IPS-20b (cell line): ENCODE measurements at regions not wholly inside any gene's neighbourhood (a gene's known extent, or its start where the extent isn't known, plus 50 kb on each side); places are given as distances from the start of the nearest gene placed in this dataset.

Source experiments
- H3K27ac ChIP-seq: one replicate; pipeline ENCODE4 v1.5.1; 2013; ENCODE audit warnings: low read length
- H3K27me3 ChIP-seq: 2 replicates; pipeline ENCODE4 v1.6.1; 2013; ENCODE audit warnings: mild to moderate bottlenecking, low read length, inconsistent platforms; ENCODE audit not compliant: insufficient read depth
- H3K36me3 ChIP-seq: 2 replicates; pipeline ENCODE4 v1.6.1; 2013; ENCODE audit warnings: low read depth, mild to moderate bottlenecking, inconsistent platforms, low read length, moderate library complexity; ENCODE audit not compliant: insufficient read depth
- H3K4me1 ChIP-seq: 2 replicates; pipeline ENCODE4 v1.6.1; 2013; ENCODE audit warnings: mild to moderate bottlenecking, control low read depth, inconsistent platforms, low read length, moderate library complexity; ENCODE audit not compliant: insufficient read depth
- H3K4me3 ChIP-seq: 2 replicates; pipeline ENCODE4 v1.5.1; 2013; ENCODE audit warnings: mild to moderate bottlenecking, low read length, inconsistent platforms
- H3K9ac ChIP-seq: 2 replicates; pipeline ENCODE4 v1.6.1; 2013; ENCODE audit warnings: low read depth, mild to moderate bottlenecking, inconsistent platforms, low read length, moderate library complexity
- H3K9me3 ChIP-seq: 2 replicates; pipeline ENCODE4 v1.6.1; 2013; ENCODE audit warnings: mild to moderate bottlenecking, low read depth, low read length, inconsistent platforms; ENCODE audit not compliant: insufficient read depth

DNA sequence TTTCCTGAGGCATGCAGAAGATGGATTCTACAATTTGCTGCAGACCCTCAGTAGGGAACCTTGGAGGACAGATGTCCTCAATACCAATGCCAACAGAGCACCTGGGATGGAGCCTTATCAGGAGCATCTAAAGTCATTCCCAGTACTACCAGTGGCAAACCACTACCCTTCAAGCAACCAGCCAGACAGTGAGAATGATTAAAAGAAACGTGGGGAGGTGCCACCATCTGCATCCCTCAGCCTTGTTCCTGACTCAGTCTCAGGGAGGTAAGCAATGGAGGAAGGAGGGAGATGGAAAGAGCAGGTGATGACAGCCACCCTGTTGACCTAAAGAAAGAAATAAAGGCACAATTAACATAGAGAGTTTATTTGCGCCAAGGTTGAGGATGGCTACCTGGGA, 175.2 kb upstream of the GRIN2B start:
- no peaks in the 10 kb centered on the region for H3K36me3 ChIP-seq

DNA sequence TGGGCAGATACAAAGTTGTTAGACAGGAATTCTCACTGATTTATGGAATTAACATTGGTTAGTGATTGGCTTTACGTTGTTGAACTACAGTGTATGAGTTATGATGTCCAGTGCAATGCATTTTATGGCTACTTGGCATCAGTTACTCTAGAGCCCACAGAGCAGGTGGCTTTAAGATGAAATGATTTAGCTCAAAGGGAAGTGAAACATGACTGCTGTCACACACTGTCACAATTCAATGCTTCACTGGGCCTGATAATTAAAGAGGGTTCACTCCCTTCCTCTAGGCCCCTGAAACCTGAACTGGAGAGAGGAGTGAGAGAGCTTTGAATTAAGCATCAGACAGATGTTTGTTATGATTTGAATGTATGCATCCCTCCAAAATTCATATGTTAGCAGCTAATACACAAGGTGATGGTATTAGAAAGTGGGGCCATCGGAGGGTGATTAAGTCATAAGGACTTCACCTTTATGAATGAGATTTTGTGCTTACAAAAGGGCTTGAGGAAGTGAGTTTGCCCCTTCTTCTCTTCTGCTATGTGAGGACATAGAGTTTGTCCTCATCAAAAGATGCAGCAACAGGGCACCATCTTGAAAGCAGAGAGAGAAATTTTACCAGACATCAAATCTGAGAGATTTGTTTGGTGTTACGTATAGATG, 175.8 kb upstream of the GRIN2B start:
- no peaks in the 10 kb centered on the region for H3K36me3 ChIP-seq
- H3K4me3 ChIP-seq, result no peak overlapping the region
- H3K9ac ChIP-seq, result no peak overlapping the region
- no peaks in the 10 kb centered on the region for H3K27me3 ChIP-seq
- H3K9me3 ChIP-seq, result no peaks in the 10 kb centered on the region
- H3K4me1 ChIP-seq, result peaks cover 2% of the 10 kb centered on the region; the same call in 1 of the 2 replicates
- H3K27ac ChIP-seq, result no peak overlapping the region

More for the DNA sequence above, 175.2 kb upstream of the GRIN2B start:
- Histone ChIP-seq H3K27ac (no peak overlapping the region), H3K4me1 (peaks cover 8% of the 10 kb centered on the region; the same call in 1 of the 2 replicates), H3K9ac (no peak overlapping the region), H3K4me3 (no peak overlapping the region), H3K9me3 (no peaks in the 10 kb centered on the region), H3K27me3 (no peaks in the 10 kb centered on the region)

DNA sequence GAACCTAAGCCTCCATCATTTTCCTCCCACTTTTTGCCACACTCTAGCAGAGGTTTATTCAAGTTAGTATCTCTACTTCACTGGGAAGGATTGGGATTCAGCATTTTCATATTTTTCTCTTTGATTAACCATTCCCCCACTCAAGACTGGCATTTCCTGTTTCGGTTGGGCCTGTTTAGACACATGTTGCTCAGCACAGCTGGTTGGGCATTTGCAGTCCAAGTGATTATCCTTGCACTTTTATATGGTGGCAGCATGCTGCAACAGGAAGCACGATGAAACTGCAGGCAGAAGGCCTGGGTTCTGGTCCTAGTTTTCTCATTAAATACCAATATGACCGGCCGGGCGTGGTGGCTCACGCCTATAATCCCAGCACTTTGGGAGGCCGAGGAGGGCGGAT, 182.9 kb upstream of the GRIN2B start:
- Histone ChIP-seq H3K4me3 (no peak overlapping the region), H3K27me3 (no peaks in the 10 kb centered on the region), H3K36me3 (no peaks in the 10 kb centered on the region), H3K4me1 (no peaks in the 10 kb centered on the region), H3K27ac (no peak overlapping the region), H3K9ac (no peak overlapping the region), H3K9me3 (no peaks in the 10 kb centered on the region)

DNA sequence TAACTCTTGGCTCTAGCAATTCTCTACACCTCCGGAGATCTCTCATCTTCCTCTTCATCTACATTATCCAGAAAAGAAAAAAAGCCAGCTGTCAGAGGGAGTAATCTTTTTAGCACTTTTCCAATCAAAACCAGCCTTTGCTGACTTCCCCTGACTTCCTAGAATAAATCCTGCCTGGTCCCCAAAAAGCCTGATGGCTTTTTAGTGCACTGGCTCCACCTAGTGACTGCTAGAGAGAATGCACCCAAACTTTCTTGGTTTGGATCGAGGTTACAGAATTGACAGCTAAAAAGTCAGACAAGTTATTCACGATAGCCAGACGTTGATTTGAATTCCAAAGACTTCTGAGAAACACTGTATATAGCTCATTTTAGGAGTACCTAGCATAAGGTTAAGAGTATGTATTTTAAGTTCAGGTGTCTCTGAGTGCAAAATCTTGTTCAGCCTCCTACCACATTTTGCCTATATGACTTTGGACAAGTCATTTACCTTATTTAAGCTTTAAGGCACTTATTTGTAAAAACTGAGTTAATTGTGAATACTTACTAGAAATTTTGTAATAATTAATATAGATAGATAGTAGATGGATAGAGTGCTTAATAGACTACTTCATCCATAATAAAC, 185.7 kb upstream of the GRIN2B start:
- Histone ChIP-seq H3K9ac (no peak overlapping the region), H3K4me3 (no peak overlapping the region), H3K4me1 (no peaks in the 10 kb centered on the region), H3K27ac (no peak overlapping the region), H3K36me3 (no peaks in the 10 kb centered on the region), H3K27me3 (no peaks in the 10 kb centered on the region), H3K9me3 (no peaks in the 10 kb centered on the region)

DNA sequence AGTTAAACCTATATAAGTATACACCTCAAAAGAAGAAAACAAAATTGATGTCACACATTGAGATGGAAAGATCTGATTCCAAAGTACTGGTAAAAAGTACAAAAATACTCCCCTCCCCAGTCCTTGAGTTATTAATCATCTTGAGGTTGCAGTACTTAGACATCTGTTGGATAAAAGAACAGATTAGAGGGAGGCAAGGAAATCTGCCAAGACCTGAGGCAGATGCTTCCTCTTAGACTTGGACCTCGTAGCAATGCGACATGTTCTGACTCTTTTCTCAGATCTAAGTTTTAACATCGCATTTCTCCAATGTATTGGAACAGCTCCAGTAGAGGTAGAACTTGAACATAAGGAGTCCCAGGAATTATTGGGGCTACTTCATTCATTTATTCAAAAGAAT, 187.9 kb upstream of the GRIN2B start:
- no peak overlapping the region for H3K4me3 ChIP-seq
- H3K9ac ChIP-seq, result no peak overlapping the region
- no peaks in the 10 kb centered on the region for H3K27me3 ChIP-seq
- H3K4me1 ChIP-seq, result no peaks in the 10 kb centered on the region; the same call in 1 of the 2 replicates
- H3K36me3 ChIP-seq, result no peaks in the 10 kb centered on the region
- no peak overlapping the region for H3K27ac ChIP-seq
- H3K9me3 ChIP-seq, result no peaks in the 10 kb centered on the region

DNA sequence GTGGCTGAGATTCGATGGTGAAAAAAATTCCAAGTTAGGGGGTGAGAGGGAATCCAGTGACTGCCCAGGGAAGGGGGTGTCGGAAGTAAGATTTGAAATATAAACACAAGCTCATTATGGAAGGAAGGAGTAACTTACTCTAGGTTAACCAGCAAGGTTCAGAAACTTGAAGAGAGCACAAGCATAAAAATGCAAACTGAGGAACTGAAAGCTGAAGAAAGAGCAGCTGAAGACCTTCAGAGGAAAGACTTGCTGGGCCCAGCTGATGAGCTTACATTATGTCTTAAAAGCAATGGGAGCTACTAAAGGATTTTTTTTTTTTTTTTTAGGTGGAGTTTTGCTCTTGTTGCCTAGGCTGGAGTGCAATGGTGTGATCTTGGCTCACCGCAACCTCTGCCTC, 189.7 kb upstream of the GRIN2B start:
- Histone ChIP-seq H3K4me1 (no peaks in the 10 kb centered on the region; the same call in none of the 2 replicates), H3K27ac (no peak overlapping the region), H3K27me3 (no peaks in the 10 kb centered on the region), H3K9ac (no peak overlapping the region), H3K4me3 (no peak overlapping the region), H3K36me3 (no peaks in the 10 kb centered on the region), H3K9me3 (no peaks in the 10 kb centered on the region)

DNA sequence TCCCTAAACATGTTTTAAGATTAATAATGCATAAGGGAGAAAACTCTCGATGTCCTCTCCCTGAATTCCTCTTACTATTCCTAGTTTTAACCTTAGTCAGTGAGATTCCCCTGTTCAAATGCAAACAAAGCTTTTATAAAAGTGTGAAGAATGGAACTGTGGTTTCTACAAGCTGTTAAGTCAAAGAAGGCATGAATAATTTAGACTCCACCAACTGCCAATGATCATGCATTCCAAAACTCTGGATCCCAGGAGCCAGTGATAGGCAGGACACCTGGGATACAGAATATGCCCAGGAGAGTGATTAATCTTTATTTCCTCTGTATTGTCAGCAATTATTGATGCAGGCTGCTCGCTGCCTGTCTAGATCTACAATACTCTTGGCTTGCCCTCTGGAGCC, 190.3 kb upstream of the ATF7IP start:
- Histone ChIP-seq H3K4me3 (no peak overlapping the region), H3K27ac (no peak overlapping the region)

DNA sequence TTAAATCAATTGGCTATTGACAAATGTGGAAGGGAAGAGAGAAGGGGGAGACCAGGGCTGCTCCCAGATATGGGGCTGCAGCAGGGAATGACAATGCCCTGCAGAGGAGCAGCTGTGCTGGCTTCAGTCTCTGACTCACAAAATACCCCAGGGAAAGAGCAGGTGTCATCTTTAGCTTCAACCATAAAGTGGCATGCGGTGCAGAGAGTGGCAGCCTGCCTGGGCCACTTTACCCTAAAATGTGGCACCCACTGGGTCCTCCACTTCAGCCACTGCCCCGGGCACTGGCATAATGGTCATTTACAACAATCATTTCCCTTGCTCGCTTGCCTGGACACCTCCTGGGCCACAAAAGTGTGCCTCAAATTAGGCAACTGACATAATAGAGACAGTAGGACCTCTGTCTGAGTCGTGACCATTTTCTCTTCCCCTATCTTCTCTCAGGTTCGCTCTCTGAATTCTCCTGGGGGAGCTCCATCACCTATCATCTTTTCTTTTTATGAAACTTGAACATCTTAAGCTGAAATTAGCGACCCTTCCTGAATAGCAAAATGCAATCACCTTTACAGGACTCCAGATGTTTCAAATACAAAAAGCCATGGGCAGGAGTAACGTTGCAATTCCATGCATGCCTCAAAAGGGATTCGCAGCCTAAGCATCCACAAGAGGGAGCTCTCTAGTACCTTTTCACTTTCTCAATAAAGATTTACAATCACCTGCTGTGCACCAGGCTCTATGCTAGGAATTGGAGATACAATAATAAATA, 179.9 kb upstream of the ATF7IP start:
- H3K36me3 ChIP-seq, result no peaks in the 10 kb centered on the region
- no peaks in the 10 kb centered on the region for H3K9me3 ChIP-seq
- 0 out of 2 replicates have a peak, but pooled peaks cover 2% of the 10 kb centered on the region for H3K4me1 ChIP-seq
- H3K27me3 ChIP-seq, result no peaks in the 10 kb centered on the region
- no peak overlapping the region for H3K9ac ChIP-seq
- no peak overlapping the region for H3K4me3 ChIP-seq
- no peak overlapping the region for H3K27ac ChIP-seq

More for the DNA sequence above, 190.3 kb upstream of the ATF7IP start:
- no peaks in the 10 kb centered on the region for H3K36me3 ChIP-seq
- no peaks in the 10 kb centered on the region for H3K27me3 ChIP-seq
- H3K4me1 ChIP-seq, result no peaks in the 10 kb centered on the region; the same call in none of the 2 replicates
- peaks cover 9% of the 10 kb centered on the region; the same call in 1 of the 2 replicates for H3K9me3 ChIP-seq
- H3K9ac ChIP-seq, result no peak overlapping the region

DNA sequence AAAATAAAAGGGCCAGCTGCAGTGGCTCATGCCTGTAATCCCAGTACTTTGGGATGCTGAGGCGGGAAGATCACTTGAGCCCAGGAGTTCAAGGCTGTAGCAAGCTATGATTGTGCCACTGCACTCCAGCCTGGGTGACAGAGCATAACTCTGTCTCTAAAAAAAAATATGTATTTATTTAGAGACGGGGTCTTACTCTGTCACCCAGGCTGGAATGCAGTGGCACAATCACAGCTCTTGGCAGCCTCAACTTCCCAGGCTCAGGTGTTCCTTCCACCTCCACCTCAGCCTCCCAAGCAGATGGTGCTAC, 179.3 kb upstream of the ATF7IP start:
- Histone ChIP-seq H3K9ac (no peak overlapping the region), H3K4me1 (0 out of 2 replicates have a peak, but pooled peaks cover 2% of the 10 kb centered on the region), H3K36me3 (no peaks in the 10 kb centered on the region), H3K9me3 (no peaks in the 10 kb centered on the region), H3K4me3 (no peak overlapping the region), H3K27me3 (no peaks in the 10 kb centered on the region), H3K27ac (no peak overlapping the region)

DNA sequence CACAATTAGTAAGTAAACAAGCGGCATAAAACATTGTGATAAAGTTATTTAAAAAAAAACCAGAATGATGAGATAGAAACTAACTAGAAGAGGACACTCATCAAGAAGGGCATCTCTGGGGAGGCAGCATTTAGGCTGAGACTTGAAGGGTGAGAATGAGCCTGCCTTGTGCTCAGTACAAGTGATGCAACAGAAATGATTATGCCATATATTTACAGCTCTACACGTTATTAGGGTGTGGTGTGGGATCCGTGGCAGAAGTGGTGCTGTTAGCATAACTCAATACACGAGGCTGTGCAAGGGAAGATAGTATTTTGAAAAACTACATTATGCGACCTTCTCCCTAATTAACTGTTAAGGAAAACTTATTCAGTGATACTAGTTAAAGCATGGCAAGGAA, 178.5 kb upstream of the ATF7IP start:
- H3K9ac ChIP-seq, result no peak overlapping the region

DNA sequence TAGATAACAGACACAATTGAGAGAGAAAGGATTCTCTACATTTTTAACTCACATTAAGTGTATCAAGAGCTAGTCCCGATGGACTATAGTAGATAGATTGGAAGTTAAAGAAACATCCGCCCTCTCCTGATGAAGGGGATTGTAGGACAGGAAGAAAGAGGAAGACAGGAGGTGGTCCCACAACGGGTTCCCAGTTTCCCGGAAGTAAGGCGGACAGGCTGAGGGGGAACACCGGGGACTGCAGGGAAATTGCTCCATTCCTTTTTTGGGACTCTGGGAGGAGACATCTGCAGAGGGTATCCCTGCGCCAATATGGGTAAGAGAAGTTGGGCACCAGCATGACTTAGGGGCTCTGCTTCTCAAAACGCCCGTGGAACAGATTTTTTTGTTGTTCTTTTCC, 177.5 kb upstream of the ATF7IP start:
- H3K36me3 ChIP-seq, result no peaks in the 10 kb centered on the region
- H3K4me1 ChIP-seq, result 0 out of 2 replicates have a peak, but pooled peaks cover 2% of the 10 kb centered on the region
- H3K9me3 ChIP-seq, result no peaks in the 10 kb centered on the region
- H3K9ac ChIP-seq, result no peak overlapping the region
- no peak overlapping the region for H3K27ac ChIP-seq
- H3K4me3 ChIP-seq, result no peak overlapping the region
- H3K27me3 ChIP-seq, result no peaks in the 10 kb centered on the region

More for the DNA sequence above, 178.5 kb upstream of the ATF7IP start:
- Histone ChIP-seq H3K27me3 (no peaks in the 10 kb centered on the region), H3K4me3 (no peak overlapping the region), H3K9me3 (no peaks in the 10 kb centered on the region), H3K36me3 (no peaks in the 10 kb centered on the region), H3K4me1 (0 out of 2 replicates have a peak, but pooled peaks cover 2% of the 10 kb centered on the region), H3K27ac (no peak overlapping the region)

DNA sequence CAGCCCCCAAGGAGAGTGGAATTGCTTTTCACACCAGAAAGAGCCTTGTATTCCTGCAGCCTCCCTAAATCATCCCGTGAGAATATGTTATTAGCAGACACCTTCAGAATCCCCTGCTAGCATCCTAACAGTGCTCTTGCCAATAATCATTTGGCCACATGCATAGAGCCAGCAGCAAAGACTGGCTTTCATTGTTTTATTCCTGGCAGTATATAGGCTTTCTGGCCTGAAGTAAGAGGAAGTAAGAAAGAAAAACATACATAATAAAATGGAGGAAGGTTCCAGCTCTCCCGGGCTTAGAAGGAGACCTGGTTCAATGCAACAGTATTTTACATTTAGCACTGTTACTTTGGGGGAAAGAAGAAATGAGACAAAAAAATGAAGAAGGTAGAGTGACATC, 176.7 kb upstream of the ATF7IP start:
- no peak overlapping the region for H3K4me3 ChIP-seq
- H3K36me3 ChIP-seq, result no peaks in the 10 kb centered on the region
- H3K4me1 ChIP-seq, result peaks cover 7% of the 10 kb centered on the region; the same call in 1 of the 2 replicates
- H3K27ac ChIP-seq, result no peak overlapping the region
- H3K9me3 ChIP-seq, result no peaks in the 10 kb centered on the region
- no peaks in the 10 kb centered on the region for H3K27me3 ChIP-seq
- H3K9ac ChIP-seq, result no peak overlapping the region
